NCI-H524 treated with DMSO at 0.1 percent for 48 hours (cell line): ENCODE measurements at regions not wholly inside any gene's neighbourhood (a gene's known extent, or its start where the extent isn't known, plus 50 kb on each side); places are given as distances from the start of the nearest gene placed in this dataset.
A peak's percentile ranks its signal among the peaks of the same experiment; 100 is the strongest.
"Not testable (repeated sequence)": the region's sequence is repeated elsewhere in the genome, so short reads cannot be mapped to it uniquely, and the experiment has no call there.

Experiments used
- DNase-seq: peaks from one replicate; lab custom pipeline; 2025; lab: John Stamatoyannopoulos, UW

GRCh38 chr20:1810926-1811620, 84.1 kb upstream of the SIRPA start:
- no peak for DNase-seq

- DNase-seq = no peak
Observed at GRCh38 chr20:1810572-1810925, 84.7 kb upstream of the SIRPA start.

GRCh38 chr20:1809611-1810510, 85.3 kb upstream of the SIRPA start:
- no peak for DNase-seq

GRCh38 chr20:1809131-1809572, 86.1 kb upstream of the SIRPA start:
- no peak for DNase-seq

GRCh38 chr20:1808101-1808500, 87.1 kb upstream of the SIRPA start:
- no peak for DNase-seq

- DNase-seq = no peak
Observed at GRCh38 chr20:1807394-1807793, 87.8 kb upstream of the SIRPA start.

- no peak for DNase-seq
Observed at GRCh38 chr20:1806456-1806855, 88.8 kb upstream of the SIRPA start.

- DNase-seq = no peak
Observed at GRCh38 chr20:1805816-1806215, 89.4 kb upstream of the SIRPA start.

GRCh38 chr20:1805161-1805581, 90.0 kb upstream of the SIRPA start:
- no peak for DNase-seq

GRCh38 chr20:1804554-1804956, 90.7 kb upstream of the SIRPA start:
- DNase-seq = no peak

- no peak for DNase-seq
Observed at GRCh38 chr20:1803932-1804501, 91.2 kb upstream of the SIRPA start.

GRCh38 chr20:1803061-1803931, 91.9 kb upstream of the SIRPA start:
- DNase-seq = no peak

- DNase-seq = no peak
Observed at GRCh38 chr20:1802385-1803060, 92.7 kb upstream of the SIRPA start.

- no peak for DNase-seq
Observed at GRCh38 chr20:1801929-1802306, 93.3 kb upstream of the SIRPA start.

GRCh38 chr20:1801225-1801928, 93.8 kb upstream of the SIRPA start:
- no peak for DNase-seq

GRCh38 chr20:1800777-1801176, 94.4 kb upstream of the SIRPA start:
- no peak for DNase-seq

GRCh38 chr20:1800180-1800579, 95.0 kb upstream of the SIRPA start:
- DNase-seq = peak; percentile 37

GRCh38 chr20:1799746-1800145, 95.5 kb upstream of the SIRPA start:
- not testable (repeated sequence) for DNase-seq

GRCh38 chr20:1798982-1799381, 96.2 kb upstream of the SIRPA start:
- no peak for DNase-seq

- DNase-seq = no peak
Observed at GRCh38 chr20:1793821-1794220, 101.4 kb upstream of the SIRPA start.

GRCh38 chr20:1792274-1792673, 102.9 kb upstream of the SIRPA start:
- no peak for DNase-seq
